Left colon (tissue), 2 donors: ENCODE measurements at regions not wholly inside any gene's neighbourhood (a gene's known extent, or its start where the extent isn't known, plus 50 kb on each side); places are given as distances from the start of the nearest gene placed in this dataset.
A peak's percentile ranks its signal among the peaks of the same experiment; 100 is the strongest.

Experiments used
- ATAC-seq: fragments of 200-7000 bp; cut with Tn5 transposase; one replicate; pipeline ENCODE4 v1.9.1; 2020; ENCODE audit warnings: mild to moderate bottlenecking, moderate library complexity
- DNase-seq, 2 donors: peaks; one replicate each; pipeline ENCODE4 v3.0.0-alpha.2; 2020
- intact Hi-C, 2 donors: fragments of 100-400 bp; cut with DNase I in 1 of 2; cut with micrococcal nuclease in 1 of 2; formaldehyde crosslinking; loops; one replicate each; pipeline versions ENCODE4 v1.11.2 to v1.14.0; 2022; cut with DNase I, micrococcal nuclease
- donor health status: DM: no; HTN: no; CAD: no.
- donor health status: DM: yes; HTN: yes; CAD: no.

DNA sequence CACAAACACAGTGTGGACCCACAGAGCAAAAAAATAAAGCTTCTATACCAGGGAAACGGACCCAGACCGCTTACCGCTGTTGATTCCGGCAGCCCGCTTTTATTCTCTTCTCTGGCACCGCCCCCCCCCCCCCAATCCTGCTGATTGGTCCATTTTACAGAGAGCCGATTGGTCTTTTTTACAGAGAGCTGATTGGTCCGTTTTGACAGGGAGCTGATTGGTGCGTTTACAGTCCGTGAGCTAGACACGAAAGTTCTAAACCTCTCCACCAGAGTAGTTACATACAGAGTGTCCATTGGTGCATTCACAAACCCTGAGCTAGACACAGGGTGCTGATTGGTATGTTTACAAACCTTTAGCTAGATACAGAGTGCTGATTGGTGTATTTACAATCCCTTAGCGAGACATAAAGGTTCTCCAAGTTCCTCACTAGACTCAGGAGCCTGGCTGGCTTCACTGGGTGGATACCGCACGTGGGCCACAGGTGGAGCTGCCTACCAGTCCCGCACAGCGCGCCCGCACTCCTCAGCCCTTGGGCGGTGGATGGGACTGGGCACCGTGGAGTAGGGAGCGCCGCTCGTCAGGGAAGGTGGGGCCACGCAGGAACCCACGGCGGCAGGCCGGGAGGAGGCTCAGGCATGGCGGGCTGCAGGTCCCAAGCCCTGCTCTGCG is 92.4 kb downstream of the HAPSTR1 start:
- intact Hi-C loops: no loop called here
- DNase-seq: no peak
- no peak for ATAC-seq

DNA sequence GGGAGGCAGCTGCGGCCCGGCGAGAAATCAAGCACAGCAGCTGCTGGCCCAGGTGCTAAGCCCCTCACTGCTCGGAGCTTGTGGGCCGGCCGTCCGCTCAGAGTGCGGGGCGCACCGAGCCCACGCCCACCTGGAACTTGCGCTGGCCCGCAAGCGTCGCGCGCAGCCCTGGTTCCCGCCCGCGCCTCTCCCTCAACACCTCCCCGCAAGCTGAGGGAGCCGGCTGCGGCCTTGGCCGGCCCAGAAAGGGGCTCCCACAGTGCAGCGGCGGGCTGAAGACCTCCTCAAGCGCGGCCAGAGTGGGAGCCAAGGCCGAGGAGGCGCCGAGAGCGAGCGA is 92.9 kb downstream of the HAPSTR1 start:
- intact Hi-C loops: no loop called here
- DNase-seq (no peak), ATAC-seq (no peak)

DNA sequence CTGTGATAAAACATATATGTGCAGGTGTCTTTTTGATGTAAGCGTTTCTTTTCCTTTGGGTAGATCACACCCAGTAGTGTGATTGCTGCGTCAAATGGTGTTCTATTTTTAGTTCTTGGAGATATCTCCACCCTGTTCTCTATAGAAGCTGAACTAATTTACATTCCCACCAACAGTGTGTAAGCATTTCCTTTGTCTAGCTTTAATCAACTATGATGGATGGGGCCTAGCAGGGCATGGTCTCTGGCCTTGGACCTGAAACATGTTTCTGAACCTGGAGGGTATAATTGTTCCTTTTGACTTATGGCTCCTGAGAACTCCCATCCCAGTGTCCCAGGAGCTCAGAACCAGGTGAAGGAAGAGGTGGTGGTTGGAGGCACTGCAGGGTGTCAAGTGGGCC is 93.9 kb downstream of the HAPSTR1 start:
- ATAC-seq (no peak), DNase-seq (no peak)
- intact Hi-C loops: no loop called here

DNA sequence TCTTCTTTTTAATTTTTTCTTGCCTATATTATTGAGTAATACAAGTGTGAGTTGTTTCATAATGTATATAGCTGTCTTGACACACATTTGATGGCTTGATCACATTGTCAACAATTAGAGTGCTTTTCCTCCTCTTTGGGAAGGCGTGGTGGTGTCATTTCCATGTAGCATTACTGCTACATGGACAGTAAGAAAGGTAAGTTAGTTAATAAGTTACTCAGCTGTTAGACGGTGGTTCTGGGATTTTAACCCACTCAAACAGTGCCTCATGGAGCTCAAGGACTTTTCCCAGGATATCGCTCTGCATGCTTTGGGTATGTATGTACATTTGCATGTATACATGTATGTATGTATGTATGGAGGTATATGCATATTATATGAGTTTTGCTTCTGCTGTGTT is 94.6 kb downstream of the HAPSTR1 start:
- no peak for DNase-seq
- ATAC-seq: peak; percentile 44
- intact Hi-C loops: no loop called here

DNA sequence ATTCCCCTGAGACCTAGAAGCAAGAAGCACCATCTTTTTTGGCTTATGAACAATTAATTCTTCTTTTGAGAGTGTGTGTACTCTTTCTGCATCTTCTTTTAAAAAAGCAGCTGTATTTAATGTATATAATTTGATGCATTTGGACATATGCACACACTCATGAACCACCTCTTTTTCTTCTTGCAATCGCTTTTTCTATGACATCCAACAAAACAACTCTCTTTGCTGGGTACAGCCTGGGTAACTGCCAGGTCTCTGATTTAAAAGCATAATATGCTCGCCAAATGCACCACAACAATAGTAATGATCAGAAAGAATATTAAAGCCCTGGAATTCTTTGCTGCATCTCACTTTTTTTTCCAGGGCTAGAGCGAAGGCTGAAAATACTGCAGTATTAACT is 97.3 kb downstream of the HAPSTR1 start:
- ATAC-seq (no peak), DNase-seq (no peak)
- intact Hi-C loops: no loop called here

DNA sequence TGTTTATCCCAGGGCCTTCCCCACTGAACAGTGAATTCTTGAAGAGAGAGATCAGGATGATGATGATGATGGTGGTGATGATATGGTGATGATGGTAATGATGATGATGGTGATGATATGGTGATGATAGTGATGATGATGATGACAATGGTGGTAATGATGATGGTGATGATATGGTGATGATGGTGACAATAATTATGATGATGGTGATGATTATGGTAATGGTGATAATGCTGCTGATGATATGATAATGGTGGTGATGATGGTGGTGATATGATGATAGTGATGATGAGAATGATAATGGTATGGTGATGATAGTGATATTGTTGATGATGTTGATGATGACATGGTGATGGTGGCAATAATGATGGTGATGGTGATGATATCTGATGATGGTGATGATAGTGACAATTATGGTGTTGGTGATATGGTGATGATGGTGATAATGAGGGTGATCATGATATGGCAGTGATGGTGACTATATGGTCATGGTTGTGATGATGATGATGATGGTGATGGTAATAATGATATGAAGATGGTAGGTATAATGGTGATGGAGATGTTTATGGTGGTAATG is 99.9 kb downstream of the HAPSTR1 start:
- intact Hi-C loops: no loop called here
- DNase-seq (no peak), ATAC-seq (no peak)

DNA sequence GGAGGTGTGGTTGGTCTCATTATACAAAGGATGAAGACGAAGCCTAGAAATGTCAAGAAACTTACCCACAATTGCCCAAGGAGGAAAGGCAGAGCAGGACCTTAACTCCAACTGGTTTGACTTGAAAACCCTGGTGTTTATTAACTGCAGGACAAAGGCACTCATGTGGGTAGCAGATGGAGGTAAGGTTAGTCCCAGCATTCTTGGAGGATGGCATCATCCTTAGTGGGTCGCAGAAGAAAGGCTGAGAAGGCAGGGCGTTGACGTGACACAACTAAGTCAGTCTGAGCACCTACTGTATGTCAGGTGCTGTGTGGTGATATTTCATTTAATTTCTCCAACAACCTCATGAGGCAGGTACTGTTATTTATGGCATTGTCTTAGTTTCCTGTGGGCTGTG is 101.3 kb downstream of the HAPSTR1 start:
- no peak for ATAC-seq
- intact Hi-C loops: no loop called here
- DNase-seq: no peak

DNA sequence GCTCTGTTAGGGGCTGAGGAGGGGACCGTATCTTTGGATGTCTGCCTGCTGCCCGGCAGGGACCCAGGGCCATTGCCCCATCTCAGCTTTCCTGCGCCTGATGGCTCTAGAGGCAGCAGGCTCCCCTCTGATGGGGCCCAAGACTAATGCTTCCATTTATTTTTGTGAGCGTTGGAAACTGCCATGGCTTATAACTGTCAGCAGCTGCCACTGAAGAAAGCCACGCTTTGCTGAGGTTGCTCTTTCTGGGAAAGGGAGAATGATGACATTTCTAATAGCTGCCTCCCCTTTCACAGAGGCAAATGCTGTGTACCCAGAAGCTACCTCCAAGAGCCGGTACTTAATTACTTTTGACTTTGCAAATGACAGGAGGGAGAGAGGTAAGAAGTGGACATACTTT is 103.8 kb downstream of the HAPSTR1 start:
- DNase-seq: no peak
- intact Hi-C loops: no loop called here
- ATAC-seq: no peak

DNA sequence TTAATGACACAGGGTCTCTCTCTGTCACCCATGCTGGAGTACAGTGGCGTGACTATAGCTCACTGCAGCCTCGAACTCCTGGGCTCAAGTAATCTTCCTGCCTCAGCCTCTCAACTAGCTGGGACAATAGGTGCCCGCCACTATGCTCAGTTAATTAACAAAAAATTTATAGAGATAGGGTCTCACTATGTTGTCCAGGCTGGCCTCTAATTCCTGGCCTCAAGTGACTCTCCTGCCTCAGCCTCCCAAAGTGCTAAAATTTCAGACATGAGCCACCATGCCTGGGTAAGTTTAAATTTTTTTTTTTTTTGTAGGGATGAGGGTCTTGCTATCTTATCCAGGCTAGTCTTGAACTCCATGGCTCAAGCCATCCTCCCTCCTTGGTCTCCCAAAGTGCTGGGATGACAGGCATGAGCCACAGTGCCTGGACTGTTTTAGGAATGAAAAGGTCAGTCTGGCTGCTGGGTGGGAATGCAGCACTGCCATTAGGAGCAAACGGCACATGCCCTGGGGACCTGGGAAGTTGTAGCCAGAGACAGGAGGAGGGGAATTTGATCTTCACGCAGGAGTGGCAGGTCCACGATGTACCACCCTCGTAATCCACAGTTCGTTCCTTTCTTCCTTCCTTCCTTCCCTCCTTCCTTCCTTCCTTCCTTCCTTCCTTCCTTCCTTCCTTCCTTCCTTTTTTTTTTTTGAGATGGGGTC is 106.7 kb downstream of the HAPSTR1 start:
- ATAC-seq: no peak
- intact Hi-C loops: no loop called here
- DNase-seq: no peak

DNA sequence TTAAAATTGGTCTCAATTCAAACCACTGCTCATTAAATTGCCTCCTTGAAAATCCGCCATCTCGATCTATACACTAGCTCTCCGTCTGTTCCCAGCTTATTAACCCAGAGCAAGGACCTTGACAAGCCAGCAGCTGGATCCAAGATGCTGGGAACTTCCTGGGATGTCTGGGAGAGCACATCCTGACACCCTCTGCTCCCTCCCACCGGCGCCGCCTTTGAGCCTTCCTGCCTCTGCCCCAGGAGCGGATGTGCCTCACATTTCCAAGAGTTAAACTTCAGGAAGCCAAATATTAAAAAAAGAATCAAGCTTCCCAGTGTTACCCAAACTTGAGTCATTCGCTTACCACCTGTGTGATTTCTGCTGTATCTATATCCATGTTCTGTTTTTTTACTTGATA is 107.9 kb downstream of the HAPSTR1 start:
- intact Hi-C loops: no loop called here
- no peak for ATAC-seq
- DNase-seq: no peak

DNA sequence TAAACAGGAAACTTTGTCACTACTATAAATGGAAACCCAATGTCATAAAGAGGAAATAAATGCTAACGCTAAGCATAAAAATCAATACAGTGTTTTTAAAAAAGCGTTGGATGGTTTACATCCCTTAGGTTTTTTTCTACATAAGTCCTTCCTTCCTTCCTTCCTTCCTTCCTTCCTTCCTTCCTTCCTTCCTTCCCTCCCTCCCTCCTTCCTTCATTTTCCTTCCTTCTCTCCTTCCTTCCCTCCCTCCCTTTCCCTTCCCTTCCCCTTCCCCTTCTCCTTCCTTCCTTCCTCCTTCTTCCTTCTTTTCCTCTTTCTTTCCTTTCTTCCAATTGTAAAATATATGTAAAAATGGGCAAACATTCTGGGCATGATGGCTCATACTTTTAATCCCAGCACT is 108.3 kb downstream of the HAPSTR1 start:
- ATAC-seq: no peak
- DNase-seq: no peak
- intact Hi-C loops: no loop called here

DNA sequence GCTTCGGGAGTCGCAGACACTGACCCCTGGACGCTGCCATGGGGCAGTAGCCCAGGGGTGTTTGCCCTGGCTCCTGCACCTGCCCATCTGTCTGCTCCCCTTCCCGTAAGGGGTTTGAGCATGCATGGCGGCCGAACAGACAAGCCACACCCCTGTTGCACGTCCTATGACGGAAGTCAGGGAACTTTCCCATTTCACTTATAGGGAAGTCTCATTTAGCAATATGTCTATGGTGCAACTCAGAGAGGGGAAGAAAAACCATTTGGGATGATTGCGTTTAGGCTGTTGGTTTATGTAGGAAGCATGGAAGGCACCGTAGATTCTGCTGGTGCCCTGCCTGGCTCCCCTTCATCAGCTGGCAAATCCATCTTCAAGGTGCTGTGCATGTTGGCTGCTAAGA is 112.5 kb downstream of the HAPSTR1 start:
- DNase-seq (no peak), ATAC-seq (no peak)
- intact Hi-C loops: no loop called here

DNA sequence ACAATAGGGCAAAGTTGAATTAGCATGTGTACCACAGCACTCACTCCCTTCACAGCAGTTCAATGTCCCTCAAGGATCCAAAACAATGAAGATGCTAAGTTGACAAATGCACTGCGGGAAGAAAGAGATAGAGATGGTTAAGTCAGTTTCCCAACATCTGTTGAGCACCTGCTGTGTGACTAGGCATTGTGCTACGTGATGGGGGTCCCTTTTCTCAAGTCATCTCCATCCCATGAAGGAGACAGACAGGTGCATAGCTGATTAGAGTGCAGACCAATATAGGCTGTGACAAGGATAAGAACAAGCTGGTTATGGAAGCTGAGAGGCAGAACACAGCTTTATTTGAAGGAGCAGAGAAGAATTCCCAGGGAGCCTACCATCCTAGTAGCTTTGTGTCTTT is 114.2 kb downstream of the HAPSTR1 start:
- DNase-seq (no peak), ATAC-seq (no peak)

DNA sequence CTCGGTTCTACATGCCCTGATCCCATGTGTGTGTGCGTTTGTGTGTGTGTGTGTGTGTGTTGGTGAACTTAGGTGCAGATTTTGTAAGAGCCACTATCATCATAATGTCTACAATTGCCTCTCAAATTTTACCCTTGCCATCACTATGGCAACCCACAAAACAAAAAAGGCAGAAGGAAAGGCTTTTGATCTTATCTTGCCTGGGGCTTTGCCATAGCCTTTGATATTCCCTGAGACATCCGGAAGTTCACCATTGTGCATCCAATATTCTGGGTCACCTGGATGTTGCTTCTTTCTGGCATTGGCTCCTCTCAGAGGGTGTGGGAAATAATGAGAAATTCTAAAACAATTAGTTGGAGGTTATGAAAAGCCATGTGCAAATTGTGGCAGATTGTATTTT is 114.7 kb downstream of the HAPSTR1 start:
- ATAC-seq (no peak), DNase-seq (no peak)
- intact Hi-C loops: no loop called here

More for the DNA sequence above, 114.2 kb downstream of the HAPSTR1 start:
- intact Hi-C loops: no loop called here

DNA sequence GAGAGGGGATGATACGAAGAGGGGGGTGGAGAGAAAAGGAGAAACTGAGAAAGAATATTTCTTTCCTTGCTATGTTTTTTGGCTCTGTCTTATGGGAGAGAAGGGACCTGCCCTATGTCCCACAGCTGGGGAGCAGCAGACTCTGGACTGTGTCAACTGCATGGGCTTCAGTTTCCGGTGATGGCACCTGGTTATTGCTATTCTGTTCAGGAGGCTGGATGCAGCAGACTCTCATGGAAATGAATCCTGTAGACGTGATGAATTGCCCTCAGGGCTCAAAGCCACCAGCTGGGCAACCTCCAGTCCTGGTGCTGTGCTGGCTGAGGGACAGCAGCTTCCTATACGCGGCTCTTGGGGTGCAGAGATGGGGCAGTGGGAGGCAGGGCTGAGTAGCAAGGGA is 121.2 kb downstream of the HAPSTR1 start:
- intact Hi-C loops: no loop called here
- no peak for DNase-seq
- no peak for ATAC-seq

DNA sequence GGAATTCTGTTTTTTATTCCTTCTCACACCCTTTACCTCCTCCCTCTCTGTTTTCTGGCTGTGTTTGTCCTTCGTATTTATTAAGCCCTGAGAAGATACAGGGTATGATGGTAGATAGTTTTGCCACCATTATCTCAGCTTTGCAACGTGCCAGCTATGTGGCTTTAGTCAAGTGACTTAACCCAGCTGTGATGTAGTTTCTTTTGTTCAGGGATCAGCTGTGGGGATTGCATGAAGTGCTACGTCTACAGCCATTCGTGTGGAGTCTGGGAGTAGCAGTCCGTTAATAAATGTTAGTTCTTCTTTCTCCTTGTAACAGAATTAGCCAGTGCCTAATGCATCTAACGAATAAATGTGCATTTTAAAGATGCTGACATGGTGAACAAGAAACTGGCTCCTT is 128.4 kb downstream of the HAPSTR1 start:
- ATAC-seq: no peak
- intact Hi-C loops: no loop called here
- DNase-seq: no peak

DNA sequence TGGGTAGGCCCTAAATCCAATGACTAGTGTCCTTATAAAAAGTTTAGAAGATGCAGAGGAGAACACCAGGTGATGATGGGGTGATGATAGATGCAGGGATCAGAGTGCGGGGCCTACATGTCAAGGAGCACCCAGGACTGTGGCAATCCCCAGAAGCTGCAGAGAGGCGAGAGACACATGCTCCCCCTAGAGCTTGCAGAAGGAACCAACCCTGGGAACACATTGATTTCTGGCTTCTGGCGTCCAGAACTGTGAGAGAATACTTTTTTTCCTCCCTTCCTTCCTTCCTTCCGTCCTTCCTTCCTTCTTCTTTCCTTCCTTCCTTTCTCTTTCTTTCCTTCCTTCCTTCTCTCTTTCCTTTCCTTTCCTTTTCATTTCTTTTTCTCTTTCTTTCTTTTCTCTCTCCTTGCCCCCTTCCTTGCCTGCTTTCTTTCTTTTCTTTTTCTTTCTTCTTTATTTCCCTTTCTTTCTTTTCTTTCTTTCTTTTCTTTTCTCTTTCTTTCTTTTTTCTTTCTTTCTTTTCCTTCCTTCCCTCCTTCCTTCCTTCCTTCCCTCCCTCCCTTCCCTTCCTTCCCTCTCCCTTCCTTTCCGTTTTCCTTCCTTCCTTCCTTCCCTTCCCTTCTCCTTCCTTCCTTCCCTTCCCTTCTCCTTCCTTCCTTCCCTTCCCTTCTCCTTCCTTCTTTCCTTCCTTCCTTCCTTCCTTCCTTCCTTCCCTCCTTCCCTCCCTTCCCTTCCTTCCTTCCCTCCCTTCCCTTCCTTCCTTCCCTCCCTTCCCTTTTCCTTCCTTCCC is 134.3 kb downstream of the HAPSTR1 start:
- ATAC-seq (no peak), DNase-seq (no peak)
- intact Hi-C loops: no loop called here

DNA sequence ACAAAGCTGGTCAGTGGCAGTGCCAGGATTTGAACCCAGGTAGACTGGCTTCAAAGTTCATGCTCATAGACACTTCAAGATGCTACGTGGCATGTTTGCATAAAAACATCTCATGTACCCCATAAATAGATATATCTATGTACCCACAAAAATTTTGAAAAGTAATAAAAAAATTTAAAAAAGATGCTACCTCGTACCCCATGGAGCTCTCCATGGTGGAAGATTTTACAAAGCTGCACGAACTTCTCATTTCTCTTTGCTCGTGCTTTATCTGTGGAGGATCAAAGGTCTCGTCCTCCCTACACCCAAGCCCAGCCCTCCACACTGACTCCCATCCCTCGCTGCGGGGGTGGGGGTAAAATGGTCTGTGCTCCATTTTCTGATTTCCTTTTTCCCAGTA is 135.5 kb downstream of the HAPSTR1 start:
- no peak for DNase-seq
- intact Hi-C loops: no loop called here

DNA sequence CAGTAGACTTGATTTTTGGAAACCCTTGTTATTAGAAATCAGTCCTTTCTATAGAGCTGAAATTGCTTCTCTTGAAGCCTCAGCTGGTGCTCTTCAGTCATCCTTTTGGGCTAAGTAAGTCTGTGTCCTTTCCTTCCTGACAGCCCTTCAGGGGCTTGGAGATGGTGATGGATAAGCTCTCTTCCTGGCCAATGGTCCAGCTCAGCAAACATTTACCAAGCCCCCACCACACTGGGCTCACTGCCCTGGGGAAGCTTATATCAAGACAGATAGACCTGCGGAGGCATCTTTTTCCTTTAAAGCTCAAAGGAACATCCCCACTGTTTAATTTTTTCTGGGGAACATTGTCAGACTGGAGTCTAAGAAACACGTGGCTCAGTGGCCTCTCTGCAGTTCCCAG is 139.6 kb downstream of the HAPSTR1 start:
- no peak for DNase-seq
- intact Hi-C loops: no loop called here
- ATAC-seq: no peak

More for the DNA sequence above, 135.5 kb downstream of the HAPSTR1 start:
- ATAC-seq: no peak
